ENCODE measurements at regions not wholly inside any gene's neighbourhood (a gene's known extent, or its start where the extent isn't known, plus 50 kb on each side); places are given as distances from the start of the nearest gene placed in this dataset.

GRCh38 chr3:188940573-188940932 is 231.2 kb upstream of the TPRG1 start:
- DNase-seq = no peak

- DNase-seq = no peak
Observed at GRCh38 chr3:188941103-188941502, 230.7 kb upstream of the TPRG1 start.

- DNase-seq = no peak
Observed at GRCh38 chr3:188942191-188942590, 229.6 kb upstream of the TPRG1 start.

GRCh38 chr3:188943591-188943990 is 228.2 kb upstream of the TPRG1 start:
- no peak for DNase-seq

- no peak for DNase-seq
Observed at GRCh38 chr3:188944108-188944507, 227.7 kb upstream of the TPRG1 start.

GRCh38 chr3:188946351-188947240 is 225.2 kb upstream of the TPRG1 start:
- no peak for DNase-seq

- peak; percentile 45 to 51 for DNase-seq
Observed at GRCh38 chr3:188947401-188948280, 224.1 kb upstream of the TPRG1 start.

- no peak for DNase-seq
Observed at GRCh38 chr3:188948281-188948996, 223.3 kb upstream of the TPRG1 start.

- no peak for DNase-seq
Observed at GRCh38 chr3:188948997-188949389, 222.8 kb upstream of the TPRG1 start.

- no peak for DNase-seq
Observed at GRCh38 chr3:188949456-188949855, 222.3 kb upstream of the TPRG1 start.

- DNase-seq = no peak
Observed at GRCh38 chr3:188949996-188950395, 221.8 kb upstream of the TPRG1 start.

GRCh38 chr3:188950832-188951489 is 220.8 kb upstream of the TPRG1 start:
- DNase-seq = no peak

- DNase-seq = no peak
Observed at GRCh38 chr3:188951734-188952133, 220.0 kb upstream of the TPRG1 start.

GRCh38 chr3:188954590-188955208 is 217.1 kb upstream of the TPRG1 start:
- DNase-seq = peak; percentile 46 to 74

GRCh38 chr3:188955919-188956318 is 215.9 kb upstream of the TPRG1 start:
- no peak for DNase-seq

GRCh38 chr3:188956839-188957489 is 214.8 kb upstream of the TPRG1 start:
- peak in 1 of 2 experiments; percentile 12 for DNase-seq

GRCh38 chr3:188959013-188959412 is 212.8 kb upstream of the TPRG1 start:
- no peak for DNase-seq

- no peak for DNase-seq
Observed at GRCh38 chr3:188962253-188963247, 209.2 kb upstream of the TPRG1 start.

- DNase-seq = no peak
Observed at GRCh38 chr3:188964957-188965356, 206.8 kb upstream of the TPRG1 start.

GRCh38 chr3:188972310-188972709 is 199.5 kb upstream of the TPRG1 start:
- no peak for DNase-seq
